OCI-LY3 (cell line): ENCODE measurements at regions not wholly inside any gene's neighbourhood (a gene's known extent, or its start where the extent isn't known, plus 50 kb on each side); places are given as distances from the start of the nearest gene placed in this dataset.

Experiments used
- H2AFZ ChIP-seq: fragments of 200-600, 300-600 bp; shearing (Covaris generic); 2 replicates; pipeline ENCODE4 v1.6.0; 2014; ENCODE audit warnings: antibody characterized with exemption, low read depth, low read length
- H3K27ac ChIP-seq: fragments of 200-600, 300-600 bp; sonication (generic); 2 replicates; pipeline ENCODE4 v1.5.1; 2014; ENCODE audit warnings: mild to moderate bottlenecking, low read length, moderate library complexity, mixed read lengths
- H3K27me3 ChIP-seq: fragments of 200-600, 300-600 bp; sonication (generic); 2 replicates; pipeline ENCODE4 v1.6.1; 2014; ENCODE audit warnings: low read depth, low read length, mixed read lengths
- H3K36me3 ChIP-seq: fragments of 200-600, 300-600 bp; sonication (generic); replicated peaks from 2 replicates; pipeline ENCODE3; 2014; ENCODE audit warnings: low read depth, low read length, mixed read lengths
- H3K4me1 ChIP-seq: fragments of 300-600, 200-600 bp; sonication (generic); 2 replicates; pipeline ENCODE4 v1.6.1; 2014; ENCODE audit warnings: low read length, mixed read lengths
- H3K4me2 ChIP-seq: fragments of 200-600, 300-600 bp; sonication (generic); 2 replicates; pipeline ENCODE4 v1.6.1; 2014; ENCODE audit warnings: low read length, mixed read lengths
- H3K4me3 ChIP-seq: fragments of 300-600, 200-600 bp; sonication (generic); 2 replicates; pipeline ENCODE4 v1.5.1; 2014; ENCODE audit warnings: antibody characterized with exemption, mild to moderate bottlenecking, low read length, moderate library complexity
- H3K79me2 ChIP-seq: fragments of 300-600, 200-600 bp; shearing (Covaris generic); 2 replicates; pipeline ENCODE4 v1.6.1; 2014; ENCODE audit warnings: mild to moderate bottlenecking, low read length, mixed read lengths
- H3K9ac ChIP-seq: fragments of 300-600, 200-600 bp; shearing (Covaris generic); 2 replicates; pipeline ENCODE4 v1.6.0; 2014; ENCODE audit warnings: mild to moderate bottlenecking, low read length, moderate library complexity
- H3K9me3 ChIP-seq: fragments of 200-600, 300-600 bp; shearing (Covaris generic); 2 replicates; pipeline ENCODE4 v1.6.1; 2014; ENCODE audit warnings: low read length, mixed read lengths; ENCODE audit not compliant: insufficient read depth
- H4K20me1 ChIP-seq: fragments of 200-600, 300-600 bp; sonication (generic); 2 replicates; pipeline ENCODE4 v1.6.1; 2016; ENCODE audit warnings: low read length, mixed read lengths; ENCODE audit not compliant: insufficient read depth
- CTCF ChIP-seq: fragments of 200-600, 300-600 bp; sonication (generic); IDR thresholded peaks from 2 replicates; pipeline ENCODE4 v1.5.1; 2014; ENCODE audit warnings: antibody characterized with exemption, low read length, low read depth
- EZH2phosphoT487 ChIP-seq: fragments of 200-600 bp; shearing (Covaris generic); IDR thresholded peaks from 2 replicates; pipeline ENCODE4 v1.6.1; 2018; ENCODE audit warnings: antibody characterized with exemption, mixed run types, low read depth

- no peak overlapping the region for H2AFZ ChIP-seq
- TF ChIP-seq EZH2phosphoT487 (no peak), CTCF (no peak)
- no peaks in the 10 kb centered on the region for H3K79me2 ChIP-seq
- no peaks in the 10 kb centered on the region for H3K36me3 ChIP-seq
- H3K9ac ChIP-seq: no peak overlapping the region
- H3K9me3 ChIP-seq: no peaks in the 10 kb centered on the region
- no peaks in the 10 kb centered on the region for H3K27me3 ChIP-seq
- H3K4me3 ChIP-seq: no peak overlapping the region
- H3K4me1 ChIP-seq: no peaks in the 10 kb centered on the region
- no peak overlapping the region for H3K27ac ChIP-seq
- H3K4me2 ChIP-seq: no peak overlapping the region
- H4K20me1 ChIP-seq: no peaks in the 10 kb centered on the region
Observed at GRCh38 chr4:156496797-156497196, 474.8 kb downstream of the PDGFC start.

- no peak overlapping the region for H3K4me2 ChIP-seq
- no peak overlapping the region for H3K9ac ChIP-seq
- H3K79me2 ChIP-seq: no peaks in the 10 kb centered on the region
- H3K36me3 ChIP-seq: no peaks in the 10 kb centered on the region
- 0 out of 2 replicates have a peak overlapping the region, but pooled peaks have one; percentile 0 for H2AFZ ChIP-seq
- no peak for TF ChIP-seq CTCF
- no peak for TF ChIP-seq EZH2phosphoT487
- H3K9me3 ChIP-seq: no peaks in the 10 kb centered on the region
- no peaks in the 10 kb centered on the region for H3K27me3 ChIP-seq
- H4K20me1 ChIP-seq: no peaks in the 10 kb centered on the region
- H3K4me1 ChIP-seq: no peaks in the 10 kb centered on the region
- H3K27ac ChIP-seq: no peak overlapping the region
- H3K4me3 ChIP-seq: no peak overlapping the region
Observed at GRCh38 chr4:156495836-156496235, 475.8 kb downstream of the PDGFC start.

- Histone ChIP-seq H3K4me2 (no peak overlapping the region), H2AFZ (no peak overlapping the region), H3K36me3 (no peaks in the 10 kb centered on the region), H3K27me3 (no peaks in the 10 kb centered on the region), H3K4me1 (no peaks in the 10 kb centered on the region), H4K20me1 (no peaks in the 10 kb centered on the region), H3K9me3 (no peaks in the 10 kb centered on the region), H3K4me3 (no peak overlapping the region), H3K79me2 (no peaks in the 10 kb centered on the region), H3K27ac (no peak overlapping the region), H3K9ac (no peak overlapping the region)
- TF ChIP-seq CTCF (no peak), EZH2phosphoT487 (no peak)
Observed at GRCh38 chr4:156495091-156495490, 476.5 kb downstream of the PDGFC start.

GRCh38 chr4:156493858-156494257 lies 477.7 kb downstream of the PDGFC start:
- Histone ChIP-seq H3K9me3 (no peaks in the 10 kb centered on the region), H3K4me1 (no peaks in the 10 kb centered on the region), H2AFZ (no peak overlapping the region), H4K20me1 (no peaks in the 10 kb centered on the region), H3K4me2 (no peak overlapping the region), H3K27ac (no peak overlapping the region), H3K9ac (no peak overlapping the region), H3K36me3 (no peaks in the 10 kb centered on the region), H3K4me3 (no peak overlapping the region), H3K27me3 (no peaks in the 10 kb centered on the region), H3K79me2 (no peaks in the 10 kb centered on the region)
- TF ChIP-seq CTCF: no peak
- no peak for TF ChIP-seq EZH2phosphoT487
